ENCODE measurements at regions not wholly inside any gene's neighbourhood (a gene's known extent, or its start where the extent isn't known, plus 50 kb on each side); places are given as distances from the start of the nearest gene placed in this dataset.

DNA sequence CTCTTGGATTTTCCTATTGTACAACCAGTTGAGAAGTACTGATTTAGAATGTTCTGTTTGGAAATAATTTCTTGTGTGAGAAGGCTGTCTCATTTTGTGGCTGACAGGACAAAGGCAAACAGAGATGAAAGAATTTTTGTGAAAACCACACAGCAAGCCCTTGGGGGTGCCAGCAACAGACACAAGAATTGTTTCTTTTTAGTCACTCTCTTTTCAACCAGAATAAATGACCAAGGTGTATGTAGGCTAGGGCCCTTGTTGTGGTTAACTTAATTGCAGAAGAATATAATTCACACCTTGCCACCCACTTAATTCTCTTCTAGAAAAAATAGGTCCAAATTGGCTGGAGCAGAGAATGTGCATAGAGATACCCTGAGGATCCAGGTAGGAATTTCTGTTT is 329.4 kb upstream of the TBC1D5 start:
- no peaks in the 10 kb centered on the region for H3K9me3 ChIP-seq (ENCODE audit: control insufficient read depth in 2 of 3, insufficient read depth in 1 of 3, low read length in 3 of 3)
- H3K4me1 ChIP-seq (ENCODE audit: control insufficient read depth in 2 of 3, insufficient read depth in 2 of 3, low read depth in 1 of 3, low read length in 3 of 3) = no peaks in the 10 kb centered on the region
- TF ChIP-seq, protein P1, sequence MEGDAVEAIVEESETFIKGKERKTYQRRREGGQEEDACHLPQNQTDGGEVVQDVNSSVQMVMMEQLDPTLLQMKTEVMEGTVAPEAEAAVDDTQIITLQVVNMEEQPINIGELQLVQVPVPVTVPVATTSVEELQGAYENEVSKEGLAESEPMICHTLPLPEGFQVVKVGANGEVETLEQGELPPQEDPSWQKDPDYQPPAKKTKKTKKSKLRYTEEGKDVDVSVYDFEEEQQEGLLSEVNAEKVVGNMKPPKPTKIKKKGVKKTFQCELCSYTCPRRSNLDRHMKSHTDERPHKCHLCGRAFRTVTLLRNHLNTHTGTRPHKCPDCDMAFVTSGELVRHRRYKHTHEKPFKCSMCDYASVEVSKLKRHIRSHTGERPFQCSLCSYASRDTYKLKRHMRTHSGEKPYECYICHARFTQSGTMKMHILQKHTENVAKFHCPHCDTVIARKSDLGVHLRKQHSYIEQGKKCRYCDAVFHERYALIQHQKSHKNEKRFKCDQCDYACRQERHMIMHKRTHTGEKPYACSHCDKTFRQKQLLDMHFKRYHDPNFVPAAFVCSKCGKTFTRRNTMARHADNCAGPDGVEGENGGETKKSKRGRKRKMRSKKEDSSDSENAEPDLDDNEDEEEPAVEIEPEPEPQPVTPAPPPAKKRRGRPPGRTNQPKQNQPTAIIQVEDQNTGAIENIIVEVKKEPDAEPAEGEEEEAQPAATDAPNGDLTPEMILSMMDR (IDR thresholded peaks at IDR 0.05; ENCODE audit: borderline replicate concordance, extremely low read depth, insufficient read depth) = no peak
- no peak overlapping the region for H3K4me3 ChIP-seq (ENCODE audit: low read length in 3 of 3)
- no peak overlapping the region for H3K27ac ChIP-seq (ENCODE audit: low read depth in 2 of 2, low read length in 2 of 2)
- no peaks in the 10 kb centered on the region for H3K27me3 ChIP-seq (ENCODE audit: control insufficient read depth, insufficient read depth, low read length)
- no peak for DNase-seq
- no peak overlapping the region for H3K9ac ChIP-seq (ENCODE audit: low read length in 3 of 3)
- no peaks in the 10 kb centered on the region for H3K36me3 ChIP-seq (ENCODE audit: control insufficient read depth in 2 of 3, insufficient read depth in 3 of 3, low read length in 3 of 3)
- no peak for FAIRE-seq
- intact Hi-C loops (cut with DNase I) = no loop called here

DNA sequence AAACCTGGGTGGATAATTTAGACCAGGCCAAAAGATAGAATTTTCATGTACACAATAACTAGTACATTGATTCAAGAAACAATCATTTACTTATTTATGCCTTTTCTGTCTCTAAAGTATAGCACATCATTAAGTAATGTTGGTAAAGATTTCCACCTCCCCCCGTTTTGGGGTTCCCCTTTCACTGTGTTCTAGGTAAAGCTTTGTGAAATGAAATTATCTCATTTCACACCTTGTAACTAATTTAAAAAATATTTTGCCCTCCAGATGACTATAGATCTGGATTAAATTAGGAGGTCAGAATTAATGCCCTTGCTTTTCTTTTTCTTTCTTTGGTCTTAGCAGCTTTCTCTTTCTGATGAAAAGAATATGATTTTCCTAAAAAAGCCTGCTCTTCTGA is 328.5 kb upstream of the TBC1D5 start:
- no peak overlapping the region for H3K27ac ChIP-seq (ENCODE audit: low read depth in 2 of 2, low read length in 2 of 2)
- intact Hi-C loops (cut with DNase I) = no loop called here
- no peak for DNase-seq
- H3K9ac ChIP-seq (ENCODE audit: low read length in 3 of 3) = no peak overlapping the region
- no peak for FAIRE-seq
- no peaks in the 10 kb centered on the region for H3K27me3 ChIP-seq (ENCODE audit: control insufficient read depth, insufficient read depth, low read length)
- H3K4me1 ChIP-seq (ENCODE audit: control insufficient read depth in 2 of 3, insufficient read depth in 2 of 3, low read depth in 1 of 3, low read length in 3 of 3) = no peaks in the 10 kb centered on the region
- TF ChIP-seq, protein P1 (IDR thresholded peaks at IDR 0.05; ENCODE audit: borderline replicate concordance, extremely low read depth, insufficient read depth) = no peak
- H3K9me3 ChIP-seq (ENCODE audit: control insufficient read depth in 2 of 3, insufficient read depth in 1 of 3, low read length in 3 of 3) = no peaks in the 10 kb centered on the region
- no peaks in the 10 kb centered on the region for H3K36me3 ChIP-seq (ENCODE audit: control insufficient read depth in 2 of 3, insufficient read depth in 3 of 3, low read length in 3 of 3)
- no peak overlapping the region for H3K4me3 ChIP-seq (ENCODE audit: low read length in 3 of 3)

DNA sequence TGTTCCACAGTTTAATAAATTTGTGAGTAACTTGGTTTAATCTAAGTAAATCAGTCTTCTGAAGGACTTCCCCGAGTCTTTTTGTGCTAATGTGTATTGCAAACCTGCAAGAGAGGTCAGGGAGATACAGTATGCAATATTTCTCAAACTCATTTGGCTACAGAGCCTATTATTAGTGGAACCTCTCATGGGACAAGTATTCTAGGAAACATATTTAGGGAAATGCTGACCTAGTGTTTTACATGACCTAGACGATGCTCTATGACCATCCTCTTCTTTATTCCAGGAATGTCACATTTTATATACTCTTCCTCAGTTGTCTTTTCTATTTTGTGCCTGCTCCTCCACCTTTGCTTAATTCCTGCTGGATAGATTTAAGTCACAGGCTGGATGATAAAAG is 327.8 kb upstream of the TBC1D5 start:
- Histone ChIP-seq H3K27ac (ENCODE audit: low read depth in 2 of 2, low read length in 2 of 2) (no peak overlapping the region), H3K27me3 (ENCODE audit: control insufficient read depth, insufficient read depth, low read length) (no peaks in the 10 kb centered on the region), H3K9ac (ENCODE audit: low read length in 3 of 3) (no peak overlapping the region), H3K36me3 (ENCODE audit: control insufficient read depth in 2 of 3, insufficient read depth in 3 of 3, low read length in 3 of 3) (no peaks in the 10 kb centered on the region), H3K9me3 (ENCODE audit: control insufficient read depth in 2 of 3, insufficient read depth in 1 of 3, low read length in 3 of 3) (no peaks in the 10 kb centered on the region), H3K4me3 (ENCODE audit: low read length in 3 of 3) (no peak overlapping the region), H3K4me1 (ENCODE audit: control insufficient read depth in 2 of 3, insufficient read depth in 2 of 3, low read depth in 1 of 3, low read length in 3 of 3) (no peaks in the 10 kb centered on the region)
- FAIRE-seq (no peak), DNase-seq (no peak)
- intact Hi-C loops (cut with DNase I) = no loop called here
- TF ChIP-seq, protein P1 (IDR thresholded peaks at IDR 0.05; ENCODE audit: borderline replicate concordance, extremely low read depth, insufficient read depth) = no peak

DNA sequence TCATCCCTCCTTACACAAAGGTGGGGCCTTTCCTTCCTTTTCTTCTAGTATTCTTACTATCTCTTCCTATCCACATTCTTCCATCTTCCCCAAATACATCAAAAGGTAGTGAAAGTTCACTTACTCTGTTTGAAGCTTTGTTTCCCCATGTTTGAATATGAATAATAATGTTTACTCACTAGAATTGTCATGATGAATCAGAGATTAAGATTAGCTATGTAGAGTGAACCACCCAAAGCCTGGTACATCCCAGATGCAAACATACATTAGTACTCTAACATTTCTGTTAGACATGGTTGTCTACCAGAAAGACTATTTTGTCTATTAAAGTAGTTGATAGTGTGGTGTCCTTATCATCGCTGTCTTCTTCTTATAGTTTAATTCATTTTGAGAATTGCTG is 327.1 kb upstream of the TBC1D5 start:
- H3K27ac ChIP-seq (ENCODE audit: low read depth in 2 of 2, low read length in 2 of 2) = no peak overlapping the region
- intact Hi-C loops (cut with DNase I) = no loop called here
- no peak overlapping the region for H3K4me3 ChIP-seq (ENCODE audit: low read length in 3 of 3)
- H3K27me3 ChIP-seq (ENCODE audit: control insufficient read depth, insufficient read depth, low read length) = no peaks in the 10 kb centered on the region
- no peak for DNase-seq
- no peaks in the 10 kb centered on the region for H3K9me3 ChIP-seq (ENCODE audit: control insufficient read depth in 2 of 3, insufficient read depth in 1 of 3, low read length in 3 of 3)
- H3K9ac ChIP-seq (ENCODE audit: low read length in 3 of 3) = no peak overlapping the region
- H3K4me1 ChIP-seq (ENCODE audit: control insufficient read depth in 2 of 3, insufficient read depth in 2 of 3, low read depth in 1 of 3, low read length in 3 of 3) = no peaks in the 10 kb centered on the region
- TF ChIP-seq, protein P1 (IDR thresholded peaks at IDR 0.05; ENCODE audit: borderline replicate concordance, extremely low read depth, insufficient read depth) = no peak
- H3K36me3 ChIP-seq (ENCODE audit: control insufficient read depth in 2 of 3, insufficient read depth in 3 of 3, low read length in 3 of 3) = no peaks in the 10 kb centered on the region
- no peak for FAIRE-seq

All from kidney (tissue), 13 donors.